ENCODE measurements at regions not wholly inside any gene's neighbourhood (a gene's known extent, or its start where the extent isn't known, plus 50 kb on each side); places are given as distances from the start of the nearest gene placed in this dataset.

DNA sequence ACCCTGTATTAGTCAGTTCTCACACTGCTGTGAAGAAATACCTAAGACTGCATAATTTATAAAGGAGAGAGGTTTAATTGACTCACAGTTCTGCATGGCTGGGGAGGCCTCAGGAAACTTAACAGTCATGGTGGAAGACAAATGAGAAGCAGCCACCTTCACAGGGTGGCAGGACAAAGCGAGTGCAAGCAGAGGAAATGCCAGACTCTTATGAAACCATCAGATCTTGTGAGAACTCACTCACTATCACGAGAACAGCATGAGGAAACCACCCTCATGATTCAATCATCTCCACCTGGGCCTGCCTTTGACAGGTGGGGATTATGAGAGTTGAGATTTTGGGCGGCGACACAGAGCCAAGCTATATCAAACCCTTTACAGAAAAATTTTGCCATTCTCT is 722.4 kb downstream of the RAB28 start:
- 70 to 82% (median 71%) methylated on average over 4 of the region's 4 CpGs for WGBS, 4 donors
- TF ChIP-seq, protein P1, sequence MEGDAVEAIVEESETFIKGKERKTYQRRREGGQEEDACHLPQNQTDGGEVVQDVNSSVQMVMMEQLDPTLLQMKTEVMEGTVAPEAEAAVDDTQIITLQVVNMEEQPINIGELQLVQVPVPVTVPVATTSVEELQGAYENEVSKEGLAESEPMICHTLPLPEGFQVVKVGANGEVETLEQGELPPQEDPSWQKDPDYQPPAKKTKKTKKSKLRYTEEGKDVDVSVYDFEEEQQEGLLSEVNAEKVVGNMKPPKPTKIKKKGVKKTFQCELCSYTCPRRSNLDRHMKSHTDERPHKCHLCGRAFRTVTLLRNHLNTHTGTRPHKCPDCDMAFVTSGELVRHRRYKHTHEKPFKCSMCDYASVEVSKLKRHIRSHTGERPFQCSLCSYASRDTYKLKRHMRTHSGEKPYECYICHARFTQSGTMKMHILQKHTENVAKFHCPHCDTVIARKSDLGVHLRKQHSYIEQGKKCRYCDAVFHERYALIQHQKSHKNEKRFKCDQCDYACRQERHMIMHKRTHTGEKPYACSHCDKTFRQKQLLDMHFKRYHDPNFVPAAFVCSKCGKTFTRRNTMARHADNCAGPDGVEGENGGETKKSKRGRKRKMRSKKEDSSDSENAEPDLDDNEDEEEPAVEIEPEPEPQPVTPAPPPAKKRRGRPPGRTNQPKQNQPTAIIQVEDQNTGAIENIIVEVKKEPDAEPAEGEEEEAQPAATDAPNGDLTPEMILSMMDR (IDR thresholded peaks at IDR 0.05): no peak
- no peak for TF ChIP-seq POLR2A (IDR thresholded peaks at IDR 0.05)
- Histone ChIP-seq H3K4me1 (replicated peaks in 1 of 2) (no peaks in the 10 kb centered on the region), H3K27me3 (no peaks in the 10 kb centered on the region), H3K27ac (no peak overlapping the region), H3K36me3 (replicated peaks in 1 of 2) (no peaks in the 10 kb centered on the region), H3K4me3 (no peak overlapping the region), H3K9me3 (replicated peaks in 1 of 3) (no peaks in the 10 kb centered on the region)
- intact Hi-C loops (cut with DNase I): no loop called here
- no peak for DNase-seq

DNA sequence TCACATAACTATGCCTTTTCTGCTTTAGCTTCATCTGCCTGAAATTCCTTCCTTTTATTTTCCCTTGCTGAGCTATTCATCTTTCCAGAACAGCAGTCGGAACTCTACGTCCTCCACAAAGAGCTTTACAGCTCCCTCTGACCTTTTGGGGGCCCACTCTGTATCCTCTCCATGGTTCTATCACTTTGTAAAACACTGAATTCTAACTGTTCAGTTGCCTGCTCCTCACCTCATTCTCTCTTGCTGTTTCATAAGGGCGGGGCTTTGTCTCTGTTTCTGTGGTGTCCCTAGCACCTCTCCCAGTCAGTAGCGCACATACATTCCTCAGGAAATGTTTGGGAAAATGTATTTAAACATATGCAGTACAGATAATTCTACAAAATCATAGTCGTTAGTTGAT is 737.0 kb downstream of the RAB28 start:
- TF ChIP-seq, protein P1 (IDR thresholded peaks at IDR 0.05): no peak
- TF ChIP-seq POLR2A (IDR thresholded peaks at IDR 0.05): no peak
- no peak overlapping the region for H3K4me3 ChIP-seq
- H3K4me1 ChIP-seq (replicated peaks in 1 of 2): no peaks in the 10 kb centered on the region
- intact Hi-C loops (cut with DNase I): no loop called here
- no peaks in the 10 kb centered on the region for H3K9me3 ChIP-seq (replicated peaks in 1 of 3)
- H3K36me3 ChIP-seq (replicated peaks in 1 of 2): no peaks in the 10 kb centered on the region
- WGBS, 4 donors: 52 to 58% (median 56%) methylated on average over 5 of the region's 5 CpGs
- H3K27me3 ChIP-seq: no peaks in the 10 kb centered on the region
- no peak overlapping the region for H3K27ac ChIP-seq
- no peak for DNase-seq

DNA sequence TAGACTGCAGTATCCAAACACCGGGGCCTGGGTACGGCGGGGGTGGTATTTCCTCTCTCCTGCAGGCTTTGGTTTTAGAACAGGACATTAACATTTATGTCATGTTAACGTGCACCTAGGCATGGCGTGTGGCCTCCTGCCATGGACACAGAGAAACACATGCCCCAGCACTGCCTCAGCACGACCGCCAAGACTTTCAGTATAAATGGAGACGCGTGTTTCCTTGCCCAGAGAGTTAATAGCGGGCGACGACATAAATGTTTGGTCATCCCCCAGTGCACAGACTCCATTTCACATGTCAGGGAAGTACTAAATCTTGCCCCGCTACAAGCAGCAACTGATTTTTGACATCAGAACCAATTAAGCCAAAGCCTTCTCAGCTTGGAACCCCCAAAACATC is 737.9 kb downstream of the RAB28 start:
- Histone ChIP-seq H3K4me3 (no peak overlapping the region), H3K9me3 (replicated peaks in 1 of 3) (no peaks in the 10 kb centered on the region), H3K27me3 (no peaks in the 10 kb centered on the region), H3K27ac (no peak overlapping the region), H3K36me3 (replicated peaks in 1 of 2) (no peaks in the 10 kb centered on the region), H3K4me1 (replicated peaks in 1 of 2) (no peaks in the 10 kb centered on the region)
- DNase-seq: no peak
- whole genome bisulfite sequencing, 4 donors: 61 to 75% (median 65%) methylated on average over 12 to 13 of the region's 13 CpGs
- TF ChIP-seq, protein P1 (IDR thresholded peaks at IDR 0.05): no peak
- TF ChIP-seq POLR2A (IDR thresholded peaks at IDR 0.05): no peak
- intact Hi-C loops (cut with DNase I): no loop called here

DNA sequence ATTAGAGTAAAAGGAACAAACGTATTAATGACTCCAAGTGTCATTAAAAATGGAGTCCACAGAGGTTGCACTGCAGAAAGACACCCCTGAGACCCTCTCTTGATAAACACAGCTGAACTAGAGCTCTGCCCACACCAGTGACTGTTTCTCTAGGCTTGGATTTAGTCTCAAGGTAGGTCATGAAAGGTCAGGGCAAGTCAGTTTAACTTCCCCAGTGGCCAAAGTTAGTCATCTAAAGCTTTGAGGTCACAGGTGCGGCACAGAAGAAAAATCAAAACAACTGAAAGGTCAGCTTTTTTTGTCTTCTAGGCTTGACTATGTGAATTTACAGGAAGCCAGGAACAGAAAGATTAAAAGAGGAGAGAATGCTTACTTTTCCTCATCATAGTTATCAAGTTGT is 749.6 kb downstream of the RAB28 start:
- no peaks in the 10 kb centered on the region for H3K9me3 ChIP-seq (replicated peaks in 1 of 3)
- H3K4me3 ChIP-seq: no peak overlapping the region
- peak in 1 of 7 donors; percentile 9 for DNase-seq
- 33 to 42% (median 36%) methylated on average over 2 of the region's 2 CpGs for WGBS, 4 donors
- no peaks in the 10 kb centered on the region for H3K27me3 ChIP-seq
- intact Hi-C loops (cut with DNase I): loop anchor here in 1 of 2 donors (10.0 kb wide), 1 partner anchor 820 kb away; no protein-coding TSS in a partner anchor
- TF ChIP-seq, protein P1 (IDR thresholded peaks at IDR 0.05): no peak
- TF ChIP-seq POLR2A (IDR thresholded peaks at IDR 0.05): no peak
- no peaks in the 10 kb centered on the region for H3K36me3 ChIP-seq (replicated peaks in 1 of 2)
- peaks cover 0 to 5% of the 10 kb centered on the region in 2 donors for H3K4me1 ChIP-seq (replicated peaks in 1 of 2)
- H3K27ac ChIP-seq: no peak overlapping the region
